Fibroblast of skin of left biceps (primary cell): ENCODE measurements at regions not wholly inside any gene's neighbourhood (a gene's known extent, or its start where the extent isn't known, plus 50 kb on each side); places are given as distances from the start of the nearest gene placed in this dataset.

Source experiments
- DNase-seq, 2 experiments: peaks; one replicate each; pipeline ENCODE4 v3.0.0-alpha.2; 2013; ENCODE audit warnings: low read depth in 2 of 2

- DNase-seq = no peak
These were observed 68.0 kb upstream of the RIOK3 start for GRCh38 chr18:23384778-23385736.

GRCh38 chr18:23386317-23386716, 66.8 kb upstream of the RIOK3 start:
- no peak for DNase-seq

GRCh38 chr18:23387265-23387664, 65.8 kb upstream of the RIOK3 start:
- no peak for DNase-seq

GRCh38 chr18:23388357-23388756, 64.7 kb upstream of the RIOK3 start:
- DNase-seq = no peak

- DNase-seq = no peak
These were observed 61.9 kb upstream of the RIOK3 start for GRCh38 chr18:23391156-23391555.

GRCh38 chr18:23397907-23398306, 55.2 kb upstream of the RIOK3 start:
- no peak for DNase-seq

- DNase-seq = no peak
These were observed 54.7 kb upstream of the RIOK3 start for GRCh38 chr18:23398401-23398800.

- DNase-seq = no peak
These were observed 54.0 kb upstream of the RIOK3 start for GRCh38 chr18:23399067-23399466.

- DNase-seq = no peak
These were observed 52.2 kb upstream of the RIOK3 start for GRCh38 chr18:23400918-23401317.

GRCh38 chr18:23401400-23402347, 51.4 kb upstream of the RIOK3 start:
- peak in 1 of 2 experiments; percentile 17 for DNase-seq
